ENCODE measurements at regions not wholly inside any gene's neighbourhood (a gene's known extent, or its start where the extent isn't known, plus 50 kb on each side); places are given as distances from the start of the nearest gene placed in this dataset.

GRCh38 chr10:100652406-100653135 is 92.8 kb upstream of the PAX2 start:
- no peak for DNase-seq
- Mint-ChIP-seq H3K27ac (no peak overlapping the region), H3K27me3 (peaks cover 59% of the 10 kb centered on the region), H3K36me3 (peaks cover 9% of the 10 kb centered on the region), H3K4me1 (peaks cover 23% of the 10 kb centered on the region), H3K9me3 (no peaks in the 10 kb centered on the region), H3K4me3 (no peak overlapping the region)
- CTCF ChIA-PET = no interaction called here

- Mint-ChIP-seq H3K27ac (no peak overlapping the region), H3K4me1 (peaks cover 23% of the 10 kb centered on the region), H3K9me3 (no peaks in the 10 kb centered on the region), H3K4me3 (no peak overlapping the region), H3K36me3 (peaks cover 9% of the 10 kb centered on the region), H3K27me3 (peaks cover 64% of the 10 kb centered on the region)
- CTCF ChIA-PET = no interaction called here
- no peak for DNase-seq
Measured at GRCh38 chr10:100653238-100653956, 92.0 kb upstream of the PAX2 start.

- Mint-ChIP-seq H3K4me1 (peaks cover 26% of the 10 kb centered on the region), H3K27ac (no peak overlapping the region), H3K4me3 (peak overlapping the region; percentile 59), H3K9me3 (no peaks in the 10 kb centered on the region), H3K36me3 (peaks cover 11% of the 10 kb centered on the region), H3K27me3 (peaks cover 72% of the 10 kb centered on the region)
- DNase-seq = peak; percentile 47
- CTCF ChIA-PET = no interaction called here
Measured at GRCh38 chr10:100653957-100654781, 91.2 kb upstream of the PAX2 start.

- DNase-seq = peak; percentile 43
- Mint-ChIP-seq H3K36me3 (peaks cover 11% of the 10 kb centered on the region), H3K4me3 (peak overlapping the region; percentile 65), H3K27me3 (peaks cover 79% of the 10 kb centered on the region), H3K4me1 (peaks cover 27% of the 10 kb centered on the region), H3K9me3 (no peaks in the 10 kb centered on the region), H3K27ac (peak overlapping the region; percentile 53)
- CTCF ChIA-PET = no interaction called here
Measured at GRCh38 chr10:100654782-100655325, 90.5 kb upstream of the PAX2 start.

GRCh38 chr10:100655326-100655759 is 90.0 kb upstream of the PAX2 start:
- CTCF ChIA-PET = no interaction called here
- DNase-seq = no peak
- Mint-ChIP-seq H3K27me3 (peaks cover 84% of the 10 kb centered on the region), H3K9me3 (no peaks in the 10 kb centered on the region), H3K27ac (peak overlapping the region; percentile 9), H3K4me1 (peaks cover 27% of the 10 kb centered on the region), H3K4me3 (peak overlapping the region; percentile 53), H3K36me3 (peaks cover 11% of the 10 kb centered on the region)

- Mint-ChIP-seq H3K9me3 (no peaks in the 10 kb centered on the region), H3K36me3 (peaks cover 11% of the 10 kb centered on the region), H3K27ac (no peak overlapping the region), H3K27me3 (peaks cover 89% of the 10 kb centered on the region), H3K4me3 (peak overlapping the region; percentile 53), H3K4me1 (peaks cover 27% of the 10 kb centered on the region)
- CTCF ChIA-PET = no interaction called here
- DNase-seq = peak; percentile 24
Measured at GRCh38 chr10:100655760-100656421, 89.5 kb upstream of the PAX2 start.

- CTCF ChIA-PET = no interaction called here
- H3K27ac Mint-ChIP-seq = no peak overlapping the region
- H3K9me3 Mint-ChIP-seq = no peaks in the 10 kb centered on the region
- peaks cover 95% of the 10 kb centered on the region for H3K27me3 Mint-ChIP-seq
- peaks cover 27% of the 10 kb centered on the region for H3K4me1 Mint-ChIP-seq
- no peak overlapping the region for H3K4me3 Mint-ChIP-seq
- DNase-seq = no peak
- H3K36me3 Mint-ChIP-seq = peaks cover 11% of the 10 kb centered on the region
Measured at GRCh38 chr10:100656454-100656853, 88.9 kb upstream of the PAX2 start.

- DNase-seq = no peak
- Mint-ChIP-seq H3K36me3 (peaks cover 11% of the 10 kb centered on the region), H3K4me3 (no peak overlapping the region), H3K9me3 (no peaks in the 10 kb centered on the region), H3K27me3 (peaks cover 96% of the 10 kb centered on the region), H3K27ac (no peak overlapping the region), H3K4me1 (peaks cover 27% of the 10 kb centered on the region)
- CTCF ChIA-PET = no interaction called here
Measured at GRCh38 chr10:100658269-100658668, 87.1 kb upstream of the PAX2 start.

GRCh38 chr10:100659361-100660098 is 85.9 kb upstream of the PAX2 start:
- H3K27me3 Mint-ChIP-seq = peaks cover 95% of the 10 kb centered on the region
- peaks cover 19% of the 10 kb centered on the region for H3K4me1 Mint-ChIP-seq
- H3K36me3 Mint-ChIP-seq = peaks cover 11% of the 10 kb centered on the region
- CTCF ChIA-PET = no interaction called here
- H3K4me3 Mint-ChIP-seq = no peak overlapping the region
- DNase-seq = no peak
- no peak overlapping the region for H3K27ac Mint-ChIP-seq
- H3K9me3 Mint-ChIP-seq = no peaks in the 10 kb centered on the region

- DNase-seq = no peak
- H3K27ac Mint-ChIP-seq = no peak overlapping the region
- peaks cover 13% of the 10 kb centered on the region for H3K4me1 Mint-ChIP-seq
- peaks cover 9% of the 10 kb centered on the region for H3K36me3 Mint-ChIP-seq
- H3K9me3 Mint-ChIP-seq = no peaks in the 10 kb centered on the region
- H3K27me3 Mint-ChIP-seq = peaks cover 94% of the 10 kb centered on the region
- CTCF ChIA-PET = no interaction called here
- H3K4me3 Mint-ChIP-seq = no peak overlapping the region
Measured at GRCh38 chr10:100660365-100660764, 85.0 kb upstream of the PAX2 start.

GRCh38 chr10:100660945-100661344 is 84.4 kb upstream of the PAX2 start:
- H3K36me3 Mint-ChIP-seq = peaks cover 4% of the 10 kb centered on the region
- peaks cover 90% of the 10 kb centered on the region for H3K27me3 Mint-ChIP-seq
- no peaks in the 10 kb centered on the region for H3K9me3 Mint-ChIP-seq
- no peak for DNase-seq
- CTCF ChIA-PET = no interaction called here
- H3K4me3 Mint-ChIP-seq = no peak overlapping the region
- peaks cover 7% of the 10 kb centered on the region for H3K4me1 Mint-ChIP-seq
- H3K27ac Mint-ChIP-seq = no peak overlapping the region

GRCh38 chr10:100661520-100661919 is 83.9 kb upstream of the PAX2 start:
- CTCF ChIA-PET = no interaction called here
- H3K9me3 Mint-ChIP-seq = no peaks in the 10 kb centered on the region
- H3K4me3 Mint-ChIP-seq = no peak overlapping the region
- H3K4me1 Mint-ChIP-seq = peaks cover 6% of the 10 kb centered on the region
- H3K27me3 Mint-ChIP-seq = peaks cover 86% of the 10 kb centered on the region
- no peak overlapping the region for H3K27ac Mint-ChIP-seq
- no peak for DNase-seq
- peaks cover 4% of the 10 kb centered on the region for H3K36me3 Mint-ChIP-seq

- Mint-ChIP-seq H3K36me3 (peaks cover 4% of the 10 kb centered on the region), H3K4me1 (peaks cover 6% of the 10 kb centered on the region), H3K4me3 (no peak overlapping the region), H3K27ac (no peak overlapping the region), H3K27me3 (peaks cover 81% of the 10 kb centered on the region), H3K9me3 (no peaks in the 10 kb centered on the region)
- CTCF ChIA-PET = no interaction called here
- no peak for DNase-seq
Measured at GRCh38 chr10:100662067-100662466, 83.3 kb upstream of the PAX2 start.

Measured in activated naive CD4-positive, alpha-beta T cell treated with anti-CD3 and anti-CD28 coated beads, Interleukin-2, amount 10 ng/mL, durations not matched to agents 7 days and 5 days (primary cell).